ENCODE measurements at regions not wholly inside any gene's neighbourhood (a gene's known extent, or its start where the extent isn't known, plus 50 kb on each side); places are given as distances from the start of the nearest gene placed in this dataset.

GRCh38 chr6:104201557-104201956, 658.2 kb downstream of the HACE1 start:
- TF ChIP-seq CTCF (IDR thresholded peaks at IDR 0.05) (no peak), POLR2AphosphoS5 (IDR thresholded peaks at IDR 0.05; ENCODE audit: insufficient read depth in 1 of 2, low read depth in 1 of 2) (no peak), POLR2A (IDR thresholded peaks at IDR 0.05) (no peak)
